ENCODE measurements at regions not wholly inside any gene's neighbourhood (a gene's known extent, or its start where the extent isn't known, plus 50 kb on each side); places are given as distances from the start of the nearest gene placed in this dataset.

DNA sequence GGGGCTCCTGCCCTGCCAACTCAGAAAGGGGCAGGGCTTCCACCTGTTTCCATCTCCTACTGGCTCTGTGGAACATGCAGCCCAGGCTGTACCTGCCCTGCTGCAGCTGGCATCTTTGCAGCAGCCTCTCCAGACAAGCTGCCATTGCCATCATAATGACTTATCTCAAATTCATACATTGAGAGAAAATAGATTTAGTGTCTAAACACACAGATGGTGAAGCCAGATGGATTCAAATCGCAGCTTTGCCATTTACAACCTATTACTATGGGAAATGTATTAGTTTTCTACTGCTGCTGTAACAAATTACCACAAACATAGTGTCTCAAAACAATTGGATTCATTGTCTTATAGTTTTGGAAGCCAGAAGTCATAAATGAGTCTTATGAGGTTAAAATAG lies 260.0 kb downstream of the KCNA4 start:
- Histone ChIP-seq H3K27me3 (ENCODE audit: low read length) (no peaks in the 10 kb centered on the region), H3K4me2 (ENCODE audit: low read length) (no peak overlapping the region), H3K4me1 (ENCODE audit: insufficient read depth, low read length) (no peaks in the 10 kb centered on the region), H4K20me1 (ENCODE audit: low read length) (no peaks in the 10 kb centered on the region), H2AFZ (ENCODE audit: low read length) (no peak overlapping the region), H3K4me3 (ENCODE audit: low read length) (no peak overlapping the region), H3K36me3 (ENCODE audit: low read depth, low read length) (no peaks in the 10 kb centered on the region), H3K9ac (ENCODE audit: low read length) (no peak overlapping the region), H3K79me2 (ENCODE audit: low read length) (no peaks in the 10 kb centered on the region), H3F3A (ENCODE audit: low read length, unreplicated experiment) (no peaks in the 10 kb centered on the region), H3K27ac (ENCODE audit: low read length) (no peak overlapping the region), H3K9me2 (replicated peaks; ENCODE audit: low read length) (no peaks in the 10 kb centered on the region), H3K9me3 (ENCODE audit: low read length) (no peaks in the 10 kb centered on the region; the same call in 1 of the 2 replicates)
- DNase-seq (no peak), ATAC-seq (no peak)
- TF ChIP-seq, protein P1, sequence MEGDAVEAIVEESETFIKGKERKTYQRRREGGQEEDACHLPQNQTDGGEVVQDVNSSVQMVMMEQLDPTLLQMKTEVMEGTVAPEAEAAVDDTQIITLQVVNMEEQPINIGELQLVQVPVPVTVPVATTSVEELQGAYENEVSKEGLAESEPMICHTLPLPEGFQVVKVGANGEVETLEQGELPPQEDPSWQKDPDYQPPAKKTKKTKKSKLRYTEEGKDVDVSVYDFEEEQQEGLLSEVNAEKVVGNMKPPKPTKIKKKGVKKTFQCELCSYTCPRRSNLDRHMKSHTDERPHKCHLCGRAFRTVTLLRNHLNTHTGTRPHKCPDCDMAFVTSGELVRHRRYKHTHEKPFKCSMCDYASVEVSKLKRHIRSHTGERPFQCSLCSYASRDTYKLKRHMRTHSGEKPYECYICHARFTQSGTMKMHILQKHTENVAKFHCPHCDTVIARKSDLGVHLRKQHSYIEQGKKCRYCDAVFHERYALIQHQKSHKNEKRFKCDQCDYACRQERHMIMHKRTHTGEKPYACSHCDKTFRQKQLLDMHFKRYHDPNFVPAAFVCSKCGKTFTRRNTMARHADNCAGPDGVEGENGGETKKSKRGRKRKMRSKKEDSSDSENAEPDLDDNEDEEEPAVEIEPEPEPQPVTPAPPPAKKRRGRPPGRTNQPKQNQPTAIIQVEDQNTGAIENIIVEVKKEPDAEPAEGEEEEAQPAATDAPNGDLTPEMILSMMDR (conservative IDR thresholded peaks at IDR 0.05; ENCODE audit: low read depth, low read length) = no peak
- no peak for TF ChIP-seq EZH2 (IDR thresholded peaks at IDR 0.05; ENCODE audit: low read length, unreplicated experiment)
- no peak for TF ChIP-seq EZH2phosphoT487 (IDR thresholded peaks at IDR 0.05; ENCODE audit: borderline replicate concordance, low read length)
- BruUV-seq (replicated peaks) = no TSS peak
- ChIA-PET POLR2A (ENCODE audit: unreplicated experiment) (no interaction called here), CTCF (no interaction called here)
- intact Hi-C loops (cut with micrococcal nuclease) = no loop called here

DNA sequence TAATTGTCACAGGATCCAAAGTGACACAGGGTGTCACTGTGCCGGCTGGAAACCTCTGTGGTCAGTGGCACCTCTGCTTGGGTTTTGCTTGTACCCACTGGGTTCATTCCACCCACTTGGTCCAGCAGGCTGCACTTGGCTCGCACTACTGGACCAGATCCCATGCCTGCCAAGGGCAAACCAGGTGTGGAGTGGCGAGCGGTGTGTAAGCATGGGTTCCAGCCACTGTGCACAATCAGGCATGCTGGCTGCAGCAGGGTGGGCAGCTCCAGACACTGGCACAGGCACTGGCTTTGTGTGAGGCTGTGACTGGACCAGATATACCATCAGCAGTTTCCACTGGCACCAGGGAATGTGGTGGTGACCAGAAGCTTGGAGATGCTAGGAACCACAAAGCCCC lies 261.4 kb downstream of the KCNA4 start:
- DNase-seq (no peak), ATAC-seq (no peak)
- no peaks in the 10 kb centered on the region for H3K9me2 ChIP-seq (replicated peaks; ENCODE audit: low read length)
- BruUV-seq (replicated peaks) = no TSS peak
- H3K27me3 ChIP-seq (ENCODE audit: low read length) = no peaks in the 10 kb centered on the region
- no peak for TF ChIP-seq EZH2phosphoT487 (IDR thresholded peaks at IDR 0.05; ENCODE audit: borderline replicate concordance, low read length)
- TF ChIP-seq, protein P1 (conservative IDR thresholded peaks at IDR 0.05; ENCODE audit: low read depth, low read length) = no peak
- TF ChIP-seq EZH2 (IDR thresholded peaks at IDR 0.05; ENCODE audit: low read length, unreplicated experiment) = no peak
- no peak overlapping the region for H3K9ac ChIP-seq (ENCODE audit: low read length)
- intact Hi-C loops (cut with micrococcal nuclease) = no loop called here
- no peaks in the 10 kb centered on the region for H3K4me1 ChIP-seq (ENCODE audit: insufficient read depth, low read length)
- H3K79me2 ChIP-seq (ENCODE audit: low read length) = no peaks in the 10 kb centered on the region
- POLR2A ChIA-PET (ENCODE audit: unreplicated experiment) = no interaction called here
- H3K36me3 ChIP-seq (ENCODE audit: low read depth, low read length) = no peaks in the 10 kb centered on the region
- H3K27ac ChIP-seq (ENCODE audit: low read length) = no peak overlapping the region
- H3F3A ChIP-seq (ENCODE audit: low read length, unreplicated experiment) = no peaks in the 10 kb centered on the region
- CTCF ChIA-PET = no interaction called here
- H3K9me3 ChIP-seq (ENCODE audit: low read length) = no peaks in the 10 kb centered on the region
- H4K20me1 ChIP-seq (ENCODE audit: low read length) = no peaks in the 10 kb centered on the region
- H2AFZ ChIP-seq (ENCODE audit: low read length) = no peak overlapping the region
- H3K4me2 ChIP-seq (ENCODE audit: low read length) = no peak overlapping the region
- H3K4me3 ChIP-seq (ENCODE audit: low read length) = no peak overlapping the region

DNA sequence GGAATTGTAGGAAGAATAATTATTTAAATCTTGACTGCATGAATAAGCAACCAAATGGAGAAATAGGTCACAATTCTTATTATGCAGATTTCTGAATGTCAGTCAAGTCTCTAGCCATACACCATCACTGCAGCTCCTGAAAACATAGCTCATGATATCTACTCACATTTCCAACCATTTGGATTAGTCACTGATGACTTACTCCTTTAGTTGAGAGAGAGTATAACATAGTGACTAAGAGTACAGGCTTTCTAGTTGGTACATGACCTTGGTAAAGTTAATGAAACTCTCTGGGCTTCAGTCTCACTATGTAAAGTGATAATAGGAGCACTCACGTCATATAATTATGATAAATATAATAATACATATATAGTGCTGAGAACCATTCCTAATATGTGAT lies 265.2 kb downstream of the KCNA4 start:
- no peaks in the 10 kb centered on the region for H3K9me3 ChIP-seq (ENCODE audit: low read length)
- no peak overlapping the region for H3K4me2 ChIP-seq (ENCODE audit: low read length)
- BruUV-seq (replicated peaks) = no TSS peak
- H2AFZ ChIP-seq (ENCODE audit: low read length) = no peak overlapping the region
- no peak for DNase-seq
- H3K79me2 ChIP-seq (ENCODE audit: low read length) = no peaks in the 10 kb centered on the region
- no peak overlapping the region for H3K27ac ChIP-seq (ENCODE audit: low read length)
- H3K4me1 ChIP-seq (ENCODE audit: insufficient read depth, low read length) = no peaks in the 10 kb centered on the region
- no peaks in the 10 kb centered on the region for H3K36me3 ChIP-seq (ENCODE audit: low read depth, low read length)
- no peak overlapping the region for H3K4me3 ChIP-seq (ENCODE audit: low read length)
- no peaks in the 10 kb centered on the region for H3K9me2 ChIP-seq (replicated peaks; ENCODE audit: low read length)
- intact Hi-C loops (cut with micrococcal nuclease) = no loop called here
- POLR2A ChIA-PET (ENCODE audit: unreplicated experiment) = no interaction called here
- CTCF ChIA-PET = no interaction called here
- no peaks in the 10 kb centered on the region for H3K27me3 ChIP-seq (ENCODE audit: low read length)
- no peaks in the 10 kb centered on the region for H4K20me1 ChIP-seq (ENCODE audit: low read length)
- ATAC-seq = no peak
- no peak overlapping the region for H3K9ac ChIP-seq (ENCODE audit: low read length)
- no peaks in the 10 kb centered on the region for H3F3A ChIP-seq (ENCODE audit: low read length, unreplicated experiment)
- TF ChIP-seq EZH2phosphoT487 (IDR thresholded peaks at IDR 0.05; ENCODE audit: borderline replicate concordance, low read length) = no peak
- TF ChIP-seq, protein P1 (conservative IDR thresholded peaks at IDR 0.05; ENCODE audit: low read depth, low read length) = no peak
- TF ChIP-seq EZH2 (IDR thresholded peaks at IDR 0.05; ENCODE audit: low read length, unreplicated experiment) = no peak
